HEK293 (cell line): ENCODE measurements at regions not wholly inside any gene's neighbourhood (a gene's known extent, or its start where the extent isn't known, plus 50 kb on each side); places are given as distances from the start of the nearest gene placed in this dataset.

Experiments
- CTCF ChIA-PET: fragments of 350-600 bp; formaldehyde crosslinking; extraction: SDS; loops from one replicate; lab custom pipeline; 2021; ENCODE audit warnings: antibody characterized with exemption; lab: Yijun Ruan, JAX
- POLR2A ChIA-PET: fragments of 300-600 bp; formaldehyde crosslinking; extraction: SDS; loops from one replicate; lab custom pipeline; 2020; ENCODE audit warnings: antibody characterized with exemption, inconsistent platforms; lab: Yijun Ruan, JAX
- H3K27ac ChIP-seq: fragments of 200-500 bp; sonication (Bioruptor generic); 2 replicates; pipeline ENCODE4 v1.5.1; 2014; ENCODE audit warnings: low read depth, low read length, control low read depth, inconsistent platforms; ENCODE audit errors: extremely low read depth
- H3K36me3 ChIP-seq, 2 experiments: fragments of 200-500 bp in 1 of 2; sonication (Bioruptor generic) in 1 of 2; 1 replicate in 1 of 2; 2 replicates in 1 of 2; pipeline ENCODE4 v1.5.1; 2014 to 2017; ENCODE audit warnings: inconsistent platforms in 2 of 2, low read length in 2 of 2; ENCODE audit not compliant: control insufficient read depth in 2 of 2, insufficient read depth in 1 of 2
- H3K4me1 ChIP-seq: fragments of 200-500 bp; sonication (Bioruptor generic); 2 replicates; pipeline ENCODE4 v1.5.1; 2014; ENCODE audit warnings: mild to moderate bottlenecking, low read length, inconsistent platforms; ENCODE audit not compliant: control insufficient read depth, insufficient read depth
- H3K4me3 ChIP-seq: 2 replicates; pipeline ENCODE4 v1.5.1; 2011; ENCODE audit warnings: low read depth, mild to moderate bottlenecking, control low read depth, low read length, moderate library complexity
- H3K9me3 ChIP-seq: fragments of 200-500 bp; sonication (Bioruptor generic); 2 replicates; pipeline ENCODE4 v1.5.1; 2014; ENCODE audit warnings: low read depth, low read length, inconsistent platforms; ENCODE audit not compliant: control insufficient read depth, insufficient read depth
- HIC1 ChIP-seq: fragments of 450-650 bp; formaldehyde crosslinking; IDR thresholded peaks from 2 replicates; pipeline ENCODE4 v1.5.1; 2016; ENCODE audit warnings: missing biosample characterization, missing genetic modification characterization
- KLF10 ChIP-seq: fragments of 450-650 bp; IDR thresholded peaks from 2 replicates; pipeline ENCODE4 v1.5.1; 2018; ENCODE audit warnings: missing biosample characterization, mild to moderate bottlenecking, missing genetic modification characterization
- KLF9 ChIP-seq: fragments of 450-650 bp; formaldehyde crosslinking; IDR thresholded peaks from 2 replicates; pipeline ENCODE4 v1.5.1; 2016; ENCODE audit warnings: missing biosample characterization, missing genetic modification characterization, low read depth
- PRDM2 ChIP-seq: fragments of 450-650 bp; formaldehyde crosslinking; IDR thresholded peaks from 2 replicates; pipeline ENCODE4 v1.5.1; 2016; ENCODE audit warnings: missing biosample characterization, missing genetic modification characterization, borderline replicate concordance
- ZFHX2 ChIP-seq: fragments of 450-650 bp; formaldehyde crosslinking; conservative IDR thresholded peaks from 2 replicates; pipeline ENCODE4 v1.5.1; 2016; ENCODE audit warnings: missing biosample characterization, missing genetic modification characterization
- ZFP69B ChIP-seq: fragments of 450-650 bp; formaldehyde crosslinking; IDR thresholded peaks from 2 replicates; pipeline ENCODE4 v1.5.1; 2016; ENCODE audit warnings: missing biosample characterization, missing genetic modification characterization
- ZNF133 ChIP-seq: fragments of 450-650 bp; formaldehyde crosslinking; IDR thresholded peaks from 2 replicates; pipeline ENCODE4 v1.5.1; 2016; ENCODE audit warnings: missing biosample characterization, missing genetic modification characterization
- ZNF175 ChIP-seq: fragments of 450-650 bp; formaldehyde crosslinking; IDR thresholded peaks from 2 replicates; pipeline ENCODE4 v1.5.1; 2016; ENCODE audit warnings: missing biosample characterization, missing genetic modification characterization
- ZNF184 ChIP-seq: fragments of 450-650 bp; IDR thresholded peaks from 2 replicates; pipeline ENCODE4 v1.5.1; 2018; ENCODE audit warnings: missing biosample characterization, mild to moderate bottlenecking, missing genetic modification characterization
- ZNF280C ChIP-seq: fragments of 450-650 bp; formaldehyde crosslinking; IDR thresholded peaks from 2 replicates; pipeline ENCODE4 v1.5.1; 2016; ENCODE audit warnings: missing biosample characterization, missing genetic modification characterization
- ZNF423 ChIP-seq: fragments of 450-650 bp; formaldehyde crosslinking; IDR thresholded peaks from 2 replicates; pipeline ENCODE4 v1.5.1; 2016; ENCODE audit warnings: missing biosample characterization, missing genetic modification characterization
- ZNF510 ChIP-seq: fragments of 450-650 bp; formaldehyde crosslinking; IDR thresholded peaks from 2 replicates; pipeline ENCODE4 v1.5.1; 2018; ENCODE audit warnings: mild to moderate bottlenecking, missing genetic modification characterization, missing biosample characterization; ENCODE audit not compliant: insufficient replicate concordance
- ZNF596 ChIP-seq: fragments of 450-650 bp; IDR thresholded peaks from 2 replicates; pipeline ENCODE4 v1.5.0; 2018; ENCODE audit warnings: missing biosample characterization, mild to moderate bottlenecking, missing genetic modification characterization, moderate library complexity
- ZNF768 ChIP-seq: fragments of 450-650 bp; formaldehyde crosslinking; IDR thresholded peaks from 2 replicates; pipeline ENCODE4 v1.5.1; 2018; ENCODE audit warnings: missing biosample characterization, mild to moderate bottlenecking, missing genetic modification characterization
- ZNF777 ChIP-seq: fragments of 450-650 bp; formaldehyde crosslinking; IDR thresholded peaks from 2 replicates; pipeline ENCODE4 v1.5.1; 2017; ENCODE audit warnings: missing biosample characterization, missing genetic modification characterization, borderline replicate concordance
- ZNF837 ChIP-seq: fragments of 450-650 bp; formaldehyde crosslinking; IDR thresholded peaks from 2 replicates; pipeline ENCODE4 v1.5.1; 2016; ENCODE audit warnings: missing biosample characterization, missing genetic modification characterization

- Histone ChIP-seq H3K4me1 (no peaks in the 10 kb centered on the region), H3K4me3 (no peak overlapping the region), H3K27ac (no peak overlapping the region), H3K36me3 (no peaks in the 10 kb centered on the region), H3K9me3 (no peaks in the 10 kb centered on the region)
- ChIA-PET CTCF (interaction anchor here (0.5 to 0.7 kb wide), 2 partner anchors 24 to 171 kb away, joined by 3 to 4 read pairs; no protein-coding TSS in a partner anchor), POLR2A (no interaction called here)
- no peak for TF ChIP-seq ZNF280C (tag by site-specific recombination)
- no peak for TF ChIP-seq ZNF133 (tag by site-specific recombination)
- no peak for TF ChIP-seq ZNF184 (tag by site-specific recombination)
- TF ChIP-seq HIC1 (tag by site-specific recombination): no peak
- TF ChIP-seq ZFHX2 (tag by site-specific recombination): no peak
- no peak for TF ChIP-seq ZNF768
- TF ChIP-seq ZNF175: no peak
- no peak for TF ChIP-seq ZNF777 (tag by site-specific recombination)
- no peak for TF ChIP-seq ZFP69B
- no peak for TF ChIP-seq KLF10 (tag by site-specific recombination)
- no peak for TF ChIP-seq ZNF596 (tag by site-specific recombination)
- no peak for TF ChIP-seq KLF9
- TF ChIP-seq PRDM2: no peak
- no peak for TF ChIP-seq ZNF510 (tag by site-specific recombination)
- no peak for TF ChIP-seq ZNF837 (tag by site-specific recombination)
- no peak for TF ChIP-seq ZNF423 (tag by site-specific recombination)
These were observed 56.8 kb upstream of the PLS3 start for GRCh38 chrX:115504167-115504566.
